G401 (cell line): ENCODE measurements at regions not wholly inside any gene's neighbourhood (a gene's known extent, or its start where the extent isn't known, plus 50 kb on each side); places are given as distances from the start of the nearest gene placed in this dataset.

Experiments used
- DNase-seq: peaks from one replicate; pipeline ENCODE4 v3.0.0-alpha.2; 2015; ENCODE audit warnings: low spot score
- in situ Hi-C: cut with HindIII; loops from 2 replicates; pipeline ENCODE4 v1.10.0; 2016; ENCODE audit warnings: low sequenced_read_pairs, mixed read lengths

DNA sequence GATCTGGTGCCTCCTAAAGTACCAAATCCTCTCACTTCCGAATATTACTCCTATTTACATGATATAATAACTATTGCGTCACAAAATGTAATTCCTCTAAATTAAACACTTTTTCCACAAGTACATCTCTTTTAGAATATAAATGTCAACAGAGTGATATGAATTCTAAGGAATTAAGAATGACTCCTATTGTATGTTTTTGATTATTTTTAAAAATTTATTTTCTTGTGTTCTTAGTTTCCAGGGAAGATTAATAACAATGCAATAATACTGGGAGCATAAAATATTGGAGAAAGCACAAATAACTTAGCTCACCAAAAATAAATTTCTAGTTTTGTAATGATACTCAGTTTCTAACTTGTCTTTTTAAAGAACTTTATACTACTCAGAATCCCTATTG, 184.9 kb downstream of the PCDH18 start:
- in situ Hi-C loops, result no loop called here
- no peak for DNase-seq

DNA sequence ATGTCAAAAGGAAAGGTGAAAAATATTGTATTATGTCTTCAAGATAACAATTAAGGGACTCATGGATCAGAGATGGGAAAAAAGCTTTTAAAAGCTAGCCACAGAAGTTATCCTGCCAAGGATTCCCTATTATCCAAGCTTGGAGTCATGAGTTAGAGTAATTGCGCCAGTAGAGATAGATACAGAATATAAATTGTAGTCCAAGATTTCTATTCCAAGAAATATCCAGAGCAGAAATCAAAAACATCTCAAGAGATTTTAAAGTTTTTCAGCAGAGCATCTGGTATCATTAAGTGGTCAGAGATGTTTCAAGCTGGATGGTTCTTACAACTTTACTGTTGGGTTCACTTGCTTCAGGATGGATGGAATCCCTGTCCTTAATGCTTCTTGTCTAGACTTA, 186.7 kb downstream of the PCDH18 start:
- DNase-seq, result no peak
- in situ Hi-C loops, result no loop called here

DNA sequence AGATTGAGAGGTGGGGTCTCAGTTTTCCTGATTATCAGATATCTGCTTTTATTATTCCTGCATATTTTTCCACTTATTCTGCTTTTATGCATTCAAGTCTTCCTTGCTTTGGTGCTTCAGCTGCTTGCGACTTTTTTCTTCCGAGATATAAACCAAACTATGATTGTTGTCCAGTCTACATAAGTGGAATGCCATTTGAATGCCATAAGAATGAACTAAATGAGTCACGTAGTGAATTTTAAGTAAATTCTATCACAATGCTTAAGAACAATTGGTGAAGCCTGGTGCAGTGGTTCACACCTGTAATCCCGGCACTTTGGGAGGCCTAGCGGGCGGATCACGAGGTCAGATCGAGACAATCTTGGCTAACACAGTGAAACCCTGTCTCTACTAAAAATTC, 189.1 kb downstream of the PCDH18 start:
- in situ Hi-C loops, result no loop called here
- DNase-seq, result no peak

DNA sequence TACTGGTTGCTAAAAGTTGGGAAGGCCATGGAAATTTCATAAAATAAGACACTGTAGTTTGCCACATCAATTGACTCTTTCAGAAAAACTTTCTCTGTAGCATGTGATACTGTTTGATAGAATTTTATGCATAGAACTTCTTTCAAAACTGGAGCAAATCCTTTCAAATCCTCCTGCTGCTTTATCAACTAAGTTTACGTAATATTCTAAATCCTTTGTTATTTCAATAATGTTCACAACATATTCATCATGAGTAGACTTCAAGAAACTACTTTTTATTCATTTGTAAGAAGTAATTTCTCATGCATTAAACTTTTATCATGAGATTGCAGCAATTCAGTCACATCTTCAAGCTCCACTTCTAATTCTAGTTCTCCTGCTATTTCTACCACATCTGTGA, 199.3 kb downstream of the PCDH18 start:
- in situ Hi-C loops, result no loop called here
- DNase-seq, result no peak

DNA sequence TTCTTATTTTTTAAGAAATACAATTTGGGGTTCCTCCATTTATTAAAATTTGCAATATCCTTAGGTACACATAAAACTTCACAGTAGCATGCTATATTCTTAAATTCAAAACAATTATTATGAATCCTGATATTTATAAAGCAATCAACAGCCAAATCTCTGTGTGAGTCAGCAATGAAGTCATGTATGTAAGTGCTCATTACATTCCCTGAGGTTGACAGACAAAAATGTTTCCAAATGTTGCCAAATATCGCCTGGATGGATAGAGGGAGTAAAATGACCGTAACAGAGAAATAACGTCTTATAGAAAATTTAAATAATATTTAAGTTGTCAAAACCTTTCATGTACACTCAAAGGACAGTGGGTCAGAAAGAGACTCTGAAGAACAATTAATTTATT, 220.0 kb downstream of the PCDH18 start:
- in situ Hi-C loops, result no loop called here
- DNase-seq, result no peak

DNA sequence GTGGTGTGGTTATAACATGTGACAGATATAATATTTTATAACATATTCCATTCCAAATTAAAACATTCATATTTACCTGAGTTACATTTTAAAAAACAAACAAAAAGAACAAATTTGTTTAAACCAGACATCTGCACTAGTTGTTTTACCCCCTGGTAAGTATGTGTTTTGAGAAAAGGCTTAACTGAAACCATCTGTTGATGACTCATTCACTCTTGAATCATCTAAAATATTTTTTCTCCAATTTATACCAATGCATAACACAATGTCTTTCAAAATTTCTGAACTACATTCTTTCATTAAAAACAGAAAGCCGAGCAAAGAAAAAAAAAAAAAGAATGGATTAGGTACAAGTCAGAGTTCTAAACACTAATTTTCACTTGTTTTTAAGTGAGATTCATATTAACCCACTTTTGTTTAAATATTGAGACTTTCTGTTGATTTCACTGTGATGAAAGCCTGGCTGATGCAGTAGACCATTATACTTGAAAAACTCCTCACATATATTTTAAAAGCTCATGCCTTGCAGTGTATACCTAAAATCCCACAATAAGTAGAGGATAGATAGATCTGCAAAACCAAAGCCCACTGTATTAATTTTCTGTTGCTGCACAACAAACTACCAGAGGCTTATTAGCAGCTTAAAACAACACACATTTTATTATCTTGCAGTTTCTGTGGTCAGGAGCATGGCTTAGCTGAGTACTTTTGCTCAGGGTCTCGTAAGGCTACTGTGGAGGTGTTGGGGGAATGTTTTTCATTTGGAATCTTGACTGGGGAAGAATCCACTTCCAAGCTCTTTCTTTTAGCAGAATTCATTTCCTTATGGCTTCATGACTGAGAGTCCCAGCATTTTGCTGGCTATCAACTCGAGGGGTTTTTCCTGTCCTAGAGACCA, 221.5 kb downstream of the PCDH18 start:
- in situ Hi-C loops, result no loop called here
- no peak for DNase-seq

DNA sequence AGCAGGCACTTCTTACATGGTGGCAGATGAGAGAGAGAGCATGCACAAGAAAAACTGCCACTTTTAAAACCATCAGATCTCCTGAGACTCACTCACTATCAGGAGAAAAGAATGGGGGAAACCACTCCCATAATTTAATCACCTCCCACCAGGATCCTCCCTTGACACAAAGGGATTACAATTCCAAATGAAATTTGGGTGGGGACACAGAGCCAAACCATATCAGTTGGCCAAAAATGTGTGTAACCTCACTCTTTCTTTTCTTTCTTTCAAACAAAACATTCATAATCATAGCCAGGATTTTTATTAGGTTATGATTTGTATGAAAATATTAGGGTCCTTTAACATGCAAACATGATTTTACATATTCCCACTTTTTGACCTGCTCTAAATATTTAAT, 222.1 kb downstream of the PCDH18 start:
- in situ Hi-C loops, result no loop called here
- no peak for DNase-seq

DNA sequence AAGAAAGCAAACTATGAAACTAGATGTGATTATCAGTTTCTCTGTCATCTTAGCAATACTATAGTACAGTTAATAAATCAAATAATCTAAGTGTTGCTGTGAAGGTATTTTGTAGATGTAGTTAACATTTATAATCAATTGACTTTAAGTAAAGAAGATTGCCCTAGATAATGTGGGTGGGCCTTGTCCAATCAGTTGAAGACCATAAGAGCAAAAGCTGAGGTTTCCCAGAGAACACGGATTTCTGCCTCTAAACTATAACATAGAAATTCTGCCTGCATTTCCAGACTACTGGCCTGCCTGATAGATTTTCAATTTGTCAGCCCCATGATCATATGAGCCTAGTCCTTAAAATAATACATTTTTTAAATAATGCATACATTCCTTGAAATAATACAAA, 222.9 kb downstream of the PCDH18 start:
- in situ Hi-C loops, result no loop called here
- DNase-seq, result no peak

DNA sequence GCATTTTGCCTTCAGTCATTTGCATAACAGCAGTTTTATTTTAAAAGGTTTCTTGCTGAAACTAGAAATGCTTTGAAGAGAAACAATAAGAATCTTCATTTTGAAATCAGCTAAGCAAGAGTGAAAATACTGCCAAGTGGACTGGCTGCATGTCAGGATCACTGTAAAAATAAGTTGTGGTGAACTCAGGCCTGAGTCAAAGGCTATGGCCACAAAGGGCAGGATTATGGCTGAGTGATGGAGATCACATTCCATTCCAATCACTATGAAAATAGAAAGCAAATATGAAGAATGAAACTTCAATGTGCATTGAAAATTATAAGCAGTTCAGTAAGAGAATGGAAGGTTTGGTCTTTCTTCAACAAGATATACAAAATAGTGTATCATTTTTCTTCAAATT, 224.5 kb downstream of the PCDH18 start:
- in situ Hi-C loops, result no loop called here
- DNase-seq, result no peak

DNA sequence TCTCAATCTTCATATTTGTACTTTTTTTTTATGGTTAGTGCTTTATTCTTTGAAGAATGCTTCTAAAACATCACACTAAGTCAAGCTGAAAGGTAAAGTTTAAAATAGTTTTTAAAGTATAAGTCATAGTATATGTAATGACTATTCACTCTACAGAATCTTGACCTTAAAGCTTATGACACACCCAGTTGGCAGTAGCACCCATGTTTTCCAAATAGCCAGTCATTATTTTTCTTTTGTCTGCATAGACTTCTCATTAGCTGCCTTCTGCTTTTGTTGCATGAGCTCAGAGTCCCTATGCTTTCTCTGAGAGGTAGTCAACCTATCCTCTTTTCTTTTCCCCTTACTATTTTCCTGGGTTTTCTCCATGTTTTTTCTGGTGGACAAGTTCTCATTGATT, 231.5 kb downstream of the PCDH18 start:
- DNase-seq, result no peak

DNA sequence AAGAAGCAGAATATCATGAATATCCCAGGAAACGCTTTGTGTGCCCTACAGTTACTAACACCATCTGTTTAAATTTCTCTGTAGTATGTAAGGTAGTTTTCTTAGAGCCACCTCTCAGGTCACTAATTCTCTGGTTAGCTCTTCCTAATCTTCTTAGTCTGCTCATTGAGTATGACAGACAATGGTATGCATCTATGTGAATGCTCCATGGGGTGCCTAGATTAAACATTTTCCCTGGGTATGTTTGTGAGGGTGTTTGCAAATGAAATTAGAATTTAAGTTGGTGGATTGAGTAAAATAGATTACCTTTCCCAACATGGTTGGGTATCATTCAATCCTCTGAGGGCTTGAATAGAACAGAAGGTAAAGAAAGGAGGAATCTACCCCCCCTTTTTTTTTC, 233.0 kb downstream of the PCDH18 start:
- DNase-seq, result no peak
- in situ Hi-C loops, result no loop called here

More for the DNA sequence above, 231.5 kb downstream of the PCDH18 start:
- in situ Hi-C loops, result no loop called here

DNA sequence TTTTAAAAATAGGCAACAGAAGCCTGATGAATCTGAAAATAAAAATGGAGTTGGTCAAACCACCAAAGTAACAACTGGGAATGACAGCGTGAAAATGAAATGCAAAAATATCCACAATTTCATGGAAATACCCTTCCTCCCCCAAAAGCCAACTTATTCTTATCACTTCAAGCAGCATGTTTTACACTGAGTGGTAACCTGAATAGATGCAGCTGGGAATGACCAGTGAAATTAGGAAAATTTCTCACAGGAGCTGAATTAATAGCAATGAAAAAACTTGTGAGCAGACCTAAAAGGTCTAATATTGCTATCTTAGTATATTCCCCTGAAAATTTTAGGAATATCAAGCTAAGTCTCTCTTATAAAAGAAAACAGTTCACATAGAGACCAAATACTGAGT, 239.0 kb downstream of the PCDH18 start:
- in situ Hi-C loops, result no loop called here
- no peak for DNase-seq

DNA sequence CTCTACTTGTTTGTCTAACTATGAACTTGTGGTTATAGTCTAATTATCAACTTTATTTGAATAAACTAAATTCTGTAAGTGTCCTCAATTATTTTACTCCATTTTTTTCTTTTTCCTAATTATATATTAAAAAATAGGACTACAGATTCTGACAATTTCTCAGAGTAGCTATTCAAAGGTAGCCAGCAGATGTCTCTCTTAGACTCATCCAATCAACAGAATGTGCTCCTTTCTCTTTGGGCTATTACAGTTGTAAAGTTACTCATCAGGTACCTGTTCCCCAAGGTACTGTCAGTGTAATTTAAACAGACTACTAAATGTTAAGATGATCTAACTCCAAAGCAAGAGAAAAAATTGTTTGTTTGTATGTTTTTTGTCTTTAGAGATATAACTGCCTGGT, 248.6 kb downstream of the PCDH18 start:
- in situ Hi-C loops, result no loop called here

DNA sequence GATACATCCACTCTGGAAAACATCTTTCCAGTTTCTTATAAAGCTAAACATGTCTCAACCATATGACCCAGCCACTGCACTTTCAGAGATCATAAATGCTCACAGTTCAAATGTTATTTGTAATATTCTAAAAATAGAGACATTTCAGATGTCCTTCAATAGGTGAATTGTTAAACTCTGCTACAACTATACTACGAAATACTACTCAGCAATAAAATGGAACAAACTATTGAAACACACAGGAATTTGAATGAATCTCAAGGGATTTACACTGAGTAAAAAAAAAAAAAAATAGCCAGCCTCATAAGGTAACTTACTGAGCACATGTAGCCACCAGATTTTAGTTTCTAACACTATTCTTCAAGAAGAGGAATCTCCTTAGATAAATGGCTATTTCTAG, 253.9 kb downstream of the PCDH18 start:
- no peak for DNase-seq
- in situ Hi-C loops, result no loop called here

More for the DNA sequence above, 248.6 kb downstream of the PCDH18 start:
- peak; percentile 2 for DNase-seq

DNA sequence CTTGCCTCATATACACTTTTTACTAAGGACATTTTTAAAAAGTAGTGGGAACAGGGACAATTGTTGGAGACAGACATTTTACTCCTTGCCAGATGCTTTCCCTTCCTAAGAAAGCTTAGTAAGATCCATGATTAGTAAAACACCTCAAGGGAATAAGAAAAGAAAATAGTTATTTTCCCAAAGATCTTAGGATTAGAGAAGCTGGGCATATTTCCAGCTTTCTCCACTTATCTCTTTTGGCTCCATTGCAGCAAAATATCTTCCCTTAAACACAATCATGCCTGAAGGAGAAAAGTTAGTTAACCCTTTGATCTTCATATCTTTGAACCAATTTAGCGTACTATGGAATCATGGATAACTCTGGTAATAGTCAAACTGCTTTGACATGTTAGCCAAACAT, 257.9 kb downstream of the PCDH18 start:
- DNase-seq, result no peak
- in situ Hi-C loops, result no loop called here

DNA sequence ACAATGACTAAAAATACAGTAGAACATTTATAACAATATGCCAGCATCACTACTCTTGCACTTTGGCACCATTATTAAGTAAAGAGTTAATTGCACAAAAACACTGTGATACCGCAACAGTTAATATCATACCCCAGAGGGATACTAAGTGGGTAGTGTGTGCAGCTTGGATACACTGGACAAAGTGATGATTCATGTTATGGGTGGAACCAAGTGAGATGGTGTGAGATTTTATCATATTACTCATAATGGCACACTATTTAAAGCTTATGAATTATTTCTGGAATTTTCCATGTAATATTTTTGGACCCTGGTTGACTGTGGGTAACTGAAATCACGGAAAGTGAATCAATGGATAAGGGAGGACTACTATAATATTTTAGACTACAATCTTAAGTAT, 265.3 kb downstream of the PCDH18 start:
- in situ Hi-C loops, result no loop called here

DNA sequence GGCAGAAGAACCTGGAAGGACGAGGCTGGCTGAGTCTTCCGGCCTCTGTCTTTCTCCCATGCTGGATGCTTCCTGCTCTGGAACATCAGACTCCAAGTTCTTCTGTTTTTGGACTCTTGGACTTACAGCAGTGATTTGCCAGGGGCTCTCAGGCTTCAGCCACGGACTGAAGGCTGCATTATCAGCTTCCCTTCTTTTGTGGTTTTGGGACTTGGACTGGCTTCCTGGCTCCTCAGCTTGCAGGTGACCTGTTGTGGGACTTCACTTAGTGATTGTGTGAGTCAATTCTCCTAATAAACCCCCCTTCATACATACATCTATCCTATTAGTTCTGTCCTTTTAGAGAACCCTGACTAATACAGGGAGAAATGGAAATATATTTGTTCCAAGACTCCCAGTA, 265.8 kb downstream of the PCDH18 start:
- in situ Hi-C loops, result no loop called here
- no peak for DNase-seq

More for the DNA sequence above, 265.3 kb downstream of the PCDH18 start:
- DNase-seq, result no peak

DNA sequence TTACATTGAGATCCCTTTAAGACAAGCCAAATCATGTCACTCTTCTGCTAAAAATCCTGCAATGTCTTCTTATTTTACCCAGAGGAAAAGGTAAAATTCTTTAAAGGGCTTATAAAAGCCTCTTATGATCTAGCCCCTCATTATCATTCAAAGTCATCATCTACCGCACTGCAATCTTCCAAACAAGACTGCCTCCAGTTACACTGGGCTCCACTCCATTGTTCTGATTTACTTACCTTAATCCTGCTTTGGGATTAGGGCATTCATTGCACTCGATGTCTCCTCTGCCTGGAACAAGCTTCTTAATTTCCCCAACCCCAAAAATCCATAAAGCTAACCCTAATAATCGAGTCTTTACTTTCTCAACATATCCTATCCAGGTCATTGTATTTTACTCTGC, 269.1 kb downstream of the PCDH18 start:
- no peak for DNase-seq
- in situ Hi-C loops, result no loop called here

DNA sequence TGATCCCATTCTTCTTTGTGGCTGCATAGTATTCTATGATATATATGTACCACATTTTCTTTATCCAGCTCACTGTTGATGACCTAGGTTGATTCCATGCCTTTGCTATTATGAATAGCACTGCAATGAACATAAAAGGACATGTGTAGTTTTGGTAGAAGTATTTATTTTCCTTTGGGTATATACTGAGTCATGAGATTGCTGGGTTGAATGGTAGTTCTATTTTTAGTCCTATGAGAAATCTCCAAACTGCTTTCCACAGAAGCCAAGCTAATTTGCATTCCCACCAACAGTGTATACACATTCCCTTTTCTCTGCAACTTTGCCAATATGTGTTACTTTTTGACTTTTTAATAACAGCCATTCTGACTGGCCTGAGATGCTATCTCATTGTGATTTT, 278.3 kb downstream of the PCDH18 start:
- no peak for DNase-seq
- in situ Hi-C loops, result no loop called here

DNA sequence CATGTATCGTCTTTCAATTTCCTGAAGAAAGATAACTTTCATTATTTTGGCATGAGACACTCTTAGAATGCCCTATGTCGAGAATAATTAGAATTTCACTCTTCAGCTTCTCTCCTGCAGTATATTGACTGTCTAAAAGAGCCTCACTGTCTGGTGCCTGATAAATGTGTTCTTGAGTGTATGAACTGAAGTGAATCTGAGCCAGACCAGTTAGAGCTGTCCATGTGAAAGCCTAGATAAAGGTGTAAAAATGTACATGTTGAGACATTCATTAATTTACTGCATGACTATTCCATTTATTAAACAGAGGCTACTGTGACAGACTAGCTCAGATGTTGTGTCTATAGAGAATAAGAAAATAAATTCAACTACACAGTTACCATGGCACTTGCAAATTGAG, 283.2 kb downstream of the PCDH18 start:
- DNase-seq, result no peak
- in situ Hi-C loops, result no loop called here

DNA sequence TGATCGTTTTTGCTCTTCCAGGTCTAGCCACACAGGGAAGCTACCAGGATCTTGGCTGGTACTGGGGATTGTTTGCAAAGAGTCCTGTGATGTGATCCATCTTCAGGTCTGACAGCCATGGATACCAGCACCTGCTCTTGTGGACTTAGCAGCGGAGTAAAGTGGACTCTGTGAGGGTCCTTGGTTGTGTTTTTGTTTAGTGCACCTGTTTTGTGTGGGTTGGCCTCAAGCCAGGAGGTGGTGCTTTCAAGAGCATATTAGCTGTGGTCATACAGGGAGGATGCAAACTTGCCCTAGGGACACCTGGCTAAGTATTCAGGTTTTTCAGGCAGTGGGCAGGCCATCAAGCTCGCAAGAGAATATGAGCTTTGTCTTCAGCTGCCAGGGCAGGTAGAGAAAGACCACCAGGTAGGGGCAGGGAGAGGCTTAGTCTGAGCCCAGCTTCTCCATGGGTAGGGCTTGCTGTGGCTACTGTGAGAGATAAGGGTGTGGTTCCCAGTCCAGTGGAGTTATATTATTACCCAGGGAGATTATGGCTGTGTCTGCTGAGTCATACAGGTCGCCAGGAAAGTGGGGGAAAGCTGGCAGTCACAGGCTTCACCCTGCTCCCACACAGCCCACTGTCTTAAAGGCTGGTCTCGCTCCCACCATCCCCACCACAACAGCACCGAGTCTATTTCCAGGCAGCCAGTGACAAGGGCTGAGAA, 293.7 kb downstream of the PCDH18 start:
- in situ Hi-C loops, result no loop called here
- no peak for DNase-seq
